ENCODE measurements at regions not wholly inside any gene's neighbourhood (a gene's known extent, or its start where the extent isn't known, plus 50 kb on each side); places are given as distances from the start of the nearest gene placed in this dataset.

DNA sequence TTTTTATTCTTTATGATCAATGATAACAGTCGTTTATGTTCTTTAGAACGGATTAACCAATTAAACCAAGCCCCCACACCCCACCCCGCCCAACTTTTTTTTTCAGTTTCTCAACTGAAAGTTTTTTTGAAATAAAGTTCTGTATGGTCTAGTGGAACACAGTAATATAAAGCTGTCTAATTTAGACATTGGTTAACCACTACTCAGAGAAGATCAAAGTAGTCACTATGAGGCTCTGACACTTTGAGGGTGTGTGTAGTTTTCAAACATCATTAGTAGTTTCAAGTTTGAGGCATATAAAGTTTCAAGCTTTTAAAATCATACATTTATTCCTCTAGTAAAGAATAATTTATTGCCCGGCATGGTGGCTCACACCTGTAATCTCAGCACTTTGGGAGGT is 413.2 kb downstream of the EFNB2 start:
- ATAC-seq (ENCODE audit: low FRiP score) (no peak), DNase-seq (ENCODE audit: low spot score) (no peak)
- no peak for TF ChIP-seq CTCF (IDR thresholded peaks at IDR 0.05)

GRCh38 chr13:106121173-106121754 is 414.2 kb downstream of the EFNB2 start:
- TF ChIP-seq CTCF (IDR thresholded peaks at IDR 0.05), result no peak
- ATAC-seq (ENCODE audit: low FRiP score), result no peak

GRCh38 chr13:106118996-106119395 is 416.5 kb downstream of the EFNB2 start:
- ATAC-seq (ENCODE audit: low FRiP score), result no peak
- DNase-seq (ENCODE audit: low spot score), result no peak
- no peak for TF ChIP-seq CTCF (IDR thresholded peaks at IDR 0.05)

More at GRCh38 chr13:106121173-106121754, 414.2 kb downstream of the EFNB2 start:
- no peak for DNase-seq (ENCODE audit: low spot score)

GRCh38 chr13:106118050-106118449 is 417.4 kb downstream of the EFNB2 start:
- ATAC-seq (ENCODE audit: low FRiP score), result no peak

GRCh38 chr13:106117640-106118039 is 417.8 kb downstream of the EFNB2 start:
- DNase-seq (ENCODE audit: low spot score) (no peak), ATAC-seq (ENCODE audit: low FRiP score) (no peak)
- TF ChIP-seq CTCF (IDR thresholded peaks at IDR 0.05), result no peak

More at GRCh38 chr13:106118050-106118449, 417.4 kb downstream of the EFNB2 start:
- DNase-seq (ENCODE audit: low spot score), result no peak
- TF ChIP-seq CTCF (IDR thresholded peaks at IDR 0.05), result no peak

DNA sequence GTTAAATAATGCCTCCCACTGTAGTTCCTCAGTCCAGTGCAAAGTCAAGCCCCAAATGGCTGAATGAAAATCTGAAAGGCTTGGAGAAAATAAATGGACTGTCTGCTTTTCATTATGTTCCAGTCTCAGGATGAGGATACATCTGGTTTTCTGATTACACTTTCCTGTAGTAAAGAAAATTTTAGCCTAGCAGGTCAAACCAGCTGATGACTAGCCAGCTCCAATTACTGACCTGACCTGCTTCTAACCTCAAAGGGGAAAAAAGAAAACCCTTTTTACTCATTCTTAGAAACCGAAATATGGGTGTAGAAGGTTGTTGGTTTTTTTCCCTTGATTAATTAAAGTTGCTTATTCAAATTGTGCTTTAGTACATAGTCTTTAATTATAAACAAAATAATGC is 418.4 kb downstream of the EFNB2 start:
- TF ChIP-seq CTCF (IDR thresholded peaks at IDR 0.05), result no peak
- no peak for ATAC-seq (ENCODE audit: low FRiP score)
- DNase-seq (ENCODE audit: low spot score), result no peak

GRCh38 chr13:106115081-106115480 is 420.4 kb downstream of the EFNB2 start:
- TF ChIP-seq CTCF (IDR thresholded peaks at IDR 0.05), result no peak

More at GRCh38 chr13:106115081-106115480, 420.4 kb downstream of the EFNB2 start:
- ATAC-seq (ENCODE audit: low FRiP score) (no peak), DNase-seq (ENCODE audit: low spot score) (no peak)

Data from omental fat pad (tissue), 3 donors.